GM21619 (cell line): ENCODE measurements at regions not wholly inside any gene's neighbourhood (a gene's known extent, or its start where the extent isn't known, plus 50 kb on each side); places are given as distances from the start of the nearest gene placed in this dataset.
"Not testable (repeated sequence)": the region's sequence is repeated elsewhere in the genome, so short reads cannot be mapped to it uniquely, and the experiment has no call there.

Experiments
- ATAC-seq: cut with Tn5 transposase; IDR thresholded peaks from one replicate; pipeline ENCODE4 v1.9.1; 2021; ENCODE audit not compliant: unreplicated experiment

GRCh38 chr9:72471096-72471495 lies 50.3 kb upstream of the TMC1 start:
- no peak for ATAC-seq

- no peak for ATAC-seq
Measured at GRCh38 chr9:72467766-72468738, 53.4 kb upstream of the TMC1 start.

- no peak for ATAC-seq
Measured at GRCh38 chr9:72465593-72465984, 55.8 kb upstream of the TMC1 start.

GRCh38 chr9:72464857-72465592 lies 56.4 kb upstream of the TMC1 start:
- ATAC-seq, result peak; percentile 68

- no peak for ATAC-seq
Measured at GRCh38 chr9:72462340-72462739, 59.1 kb upstream of the TMC1 start.

- no peak for ATAC-seq
Measured at GRCh38 chr9:72460342-72461312, 60.8 kb upstream of the TMC1 start.

- no peak for ATAC-seq
Measured at GRCh38 chr9:72459308-72459707, 62.1 kb upstream of the TMC1 start.

- no peak for ATAC-seq
Measured at GRCh38 chr9:72458153-72458552, 63.3 kb upstream of the TMC1 start.

GRCh38 chr9:72457366-72457765 lies 64.0 kb upstream of the TMC1 start:
- ATAC-seq, result no peak

GRCh38 chr9:72454871-72455491 lies 66.4 kb upstream of the TMC1 start:
- ATAC-seq, result no peak

- no peak for ATAC-seq
Measured at GRCh38 chr9:72453797-72454196, 67.6 kb upstream of the TMC1 start.

GRCh38 chr9:72446241-72446640 lies 75.2 kb upstream of the TMC1 start:
- ATAC-seq, result not testable (repeated sequence)

- ATAC-seq, result no peak
Measured at GRCh38 chr9:72445306-72445995, 76.0 kb upstream of the TMC1 start.

- ATAC-seq, result peak; percentile 0
Measured at GRCh38 chr9:72444435-72444834, 77.0 kb upstream of the TMC1 start.

- ATAC-seq, result peak; percentile 93
Measured at GRCh38 chr9:72443855-72444254, 77.6 kb upstream of the TMC1 start.

- ATAC-seq, result no peak
Measured at GRCh38 chr9:72441848-72442607, 77.0 kb upstream of the ZFAND5 start.

GRCh38 chr9:72440992-72441847 lies 76.2 kb upstream of the ZFAND5 start:
- no peak for ATAC-seq

GRCh38 chr9:72440378-72440777 lies 75.4 kb upstream of the ZFAND5 start:
- ATAC-seq, result no peak
